Gastroesophageal sphincter (tissue), 4 donors: ENCODE measurements at regions not wholly inside any gene's neighbourhood (a gene's known extent, or its start where the extent isn't known, plus 50 kb on each side); places are given as distances from the start of the nearest gene placed in this dataset.

Experiments used
- ATAC-seq: fragments of 150-250 bp; one replicate; pipeline ENCODE4 v1.9.1; 2016; ENCODE audit warnings: mild to moderate bottlenecking, moderate library complexity
- H3K27ac ChIP-seq, 4 donors: fragments of 200-600 bp; sonication (generic) in 3 of 4; 1 replicate in 3 of 4; 2 replicates in 1 of 4; pipeline ENCODE4 v1.5.1; 2016 to 2019
- H3K27me3 ChIP-seq: fragments of 200-600 bp; sonication (generic); one replicate; pipeline ENCODE4 v1.5.1; 2019
- H3K36me3 ChIP-seq, 2 donors: fragments of 200-600 bp; sonication (generic); one replicate each; pipeline ENCODE4 v1.5.1; 2019; ENCODE audit warnings: control low read depth in 1 of 2
- H3K4me1 ChIP-seq, 3 donors: fragments of 200-600 bp; sonication (generic); 1 replicate in 2 of 3; 2 replicates in 1 of 3; pipeline ENCODE4 v1.5.1; 2016 to 2019; ENCODE audit warnings: control low read depth in 2 of 3
- H3K4me3 ChIP-seq, 2 donors: fragments of 200-600 bp; sonication (generic); one replicate each; pipeline ENCODE4 v1.5.1; 2019; ENCODE audit warnings: mild to moderate bottlenecking in 1 of 2, moderate library complexity in 1 of 2
- H3K9me3 ChIP-seq, 3 donors: fragments of 200-600 bp; sonication (generic); one replicate each; pipeline ENCODE4 v1.5.1; 2017 to 2019; ENCODE audit warnings: control low read depth in 2 of 3
- EP300 ChIP-seq: sonication (generic); formaldehyde crosslinking; IDR thresholded peaks from one replicate; pipeline ENCODE4 v1.6.1; 2017; ENCODE audit warnings: antibody characterized with exemption, mild to moderate bottlenecking
- POLR2A ChIP-seq, 2 donors: fragments of 450-650 bp; IDR thresholded peaks; one replicate each; pipeline ENCODE4 v1.6.1; 2017; ENCODE audit warnings: antibody characterized with exemption in 2 of 2, mild to moderate bottlenecking in 2 of 2, moderate library complexity in 1 of 2
- POLR2AphosphoS5 ChIP-seq: sonication (generic); formaldehyde crosslinking; IDR thresholded peaks from one replicate; pipeline ENCODE4 v1.6.1; 2017; ENCODE audit warnings: antibody characterized with exemption
- WGBS, 2 donors: methylation state at CpG; one replicate each; pipeline ENCODE4 v1.1.5; 2018; ENCODE audit warnings: low coverage in 1 of 2; 5-methylcytosine and 5-hydroxymethylcytosine counted together
- TF ChIP-seq, protein P1 (sequence below), 4 experiments: fragments of 200-600 bp in 2 of 4; fragments of 450-650 bp in 2 of 4; sonication (generic) in 1 of 4; IDR thresholded peaks; one replicate each; pipeline ENCODE4 v1.5.1; 2017 to 2019; ENCODE audit warnings: antibody characterized with exemption in 4 of 4, mild to moderate bottlenecking in 2 of 4, moderate library complexity in 2 of 4

DNA sequence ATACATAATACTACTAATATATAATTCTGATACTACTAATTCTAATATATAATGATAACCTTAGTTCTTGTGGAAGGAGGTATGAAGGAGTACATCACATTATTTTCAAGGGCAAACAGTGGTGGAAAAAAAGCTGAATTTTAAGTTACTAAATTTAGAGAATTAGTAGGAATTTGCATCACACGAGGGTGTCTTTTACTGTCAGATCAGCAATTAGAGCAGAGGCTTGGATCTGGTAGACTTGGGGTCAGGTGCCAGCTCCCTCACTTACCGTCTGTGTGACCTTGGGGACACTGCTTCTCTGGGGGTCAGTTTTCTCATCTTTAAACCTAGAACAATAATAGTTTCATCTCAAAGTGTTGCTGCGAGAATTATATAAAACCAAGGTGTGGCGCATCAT, 114.1 kb upstream of the NEDD4L start:
- no peaks in the 10 kb centered on the region for H3K36me3 ChIP-seq
- no peak overlapping the region for H3K4me3 ChIP-seq
- WGBS, 2 donors: 82 to 96% methylated on average over 4 of the region's 4 CpGs
- no peaks in the 10 kb centered on the region for H3K27me3 ChIP-seq
- TF ChIP-seq POLR2AphosphoS5 (no peak), EP300 (no peak), POLR2A (IDR thresholded peaks at IDR 0.05) (no peak)
- TF ChIP-seq, protein P1, sequence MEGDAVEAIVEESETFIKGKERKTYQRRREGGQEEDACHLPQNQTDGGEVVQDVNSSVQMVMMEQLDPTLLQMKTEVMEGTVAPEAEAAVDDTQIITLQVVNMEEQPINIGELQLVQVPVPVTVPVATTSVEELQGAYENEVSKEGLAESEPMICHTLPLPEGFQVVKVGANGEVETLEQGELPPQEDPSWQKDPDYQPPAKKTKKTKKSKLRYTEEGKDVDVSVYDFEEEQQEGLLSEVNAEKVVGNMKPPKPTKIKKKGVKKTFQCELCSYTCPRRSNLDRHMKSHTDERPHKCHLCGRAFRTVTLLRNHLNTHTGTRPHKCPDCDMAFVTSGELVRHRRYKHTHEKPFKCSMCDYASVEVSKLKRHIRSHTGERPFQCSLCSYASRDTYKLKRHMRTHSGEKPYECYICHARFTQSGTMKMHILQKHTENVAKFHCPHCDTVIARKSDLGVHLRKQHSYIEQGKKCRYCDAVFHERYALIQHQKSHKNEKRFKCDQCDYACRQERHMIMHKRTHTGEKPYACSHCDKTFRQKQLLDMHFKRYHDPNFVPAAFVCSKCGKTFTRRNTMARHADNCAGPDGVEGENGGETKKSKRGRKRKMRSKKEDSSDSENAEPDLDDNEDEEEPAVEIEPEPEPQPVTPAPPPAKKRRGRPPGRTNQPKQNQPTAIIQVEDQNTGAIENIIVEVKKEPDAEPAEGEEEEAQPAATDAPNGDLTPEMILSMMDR (IDR thresholded peaks at IDR 0.05): no peak
- no peak overlapping the region for H3K27ac ChIP-seq
- peaks cover 0 to 7% (median 0%) of the 10 kb centered on the region in 3 donors for H3K4me1 ChIP-seq
- H3K9me3 ChIP-seq: no peaks in the 10 kb centered on the region
- no peak for ATAC-seq

DNA sequence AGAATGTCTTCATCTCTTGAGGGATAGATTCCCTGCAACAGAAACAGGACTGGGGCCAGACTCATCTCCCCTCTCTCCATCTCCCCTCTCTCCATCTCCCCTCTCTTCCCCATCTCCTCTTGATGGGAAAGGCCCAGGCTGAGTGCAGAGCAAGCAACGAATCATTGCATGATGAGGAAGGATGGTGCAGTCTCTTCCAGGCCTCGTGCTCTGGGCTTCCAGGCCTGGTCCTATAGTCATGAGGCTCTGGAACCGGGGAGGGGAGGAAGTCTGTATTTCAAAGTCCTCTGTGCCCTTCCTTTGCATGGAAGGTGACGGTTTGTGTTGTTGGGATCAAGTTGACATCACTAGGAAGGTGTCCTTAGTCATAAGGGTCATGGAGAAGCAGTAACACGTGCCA, 115.6 kb upstream of the NEDD4L start:
- Histone ChIP-seq H3K4me3 (no peak overlapping the region), H3K27me3 (no peaks in the 10 kb centered on the region), H3K27ac (no peak overlapping the region), H3K4me1 (peaks cover 0 to 7% (median 0%) of the 10 kb centered on the region in 3 donors), H3K9me3 (no peaks in the 10 kb centered on the region), H3K36me3 (no peaks in the 10 kb centered on the region)
- TF ChIP-seq EP300 (no peak), POLR2AphosphoS5 (no peak), POLR2A (IDR thresholded peaks at IDR 0.05) (no peak)
- TF ChIP-seq, protein P1 (IDR thresholded peaks at IDR 0.05): no peak
- 90% methylated on average over 2 of the region's 5 CpGs; no CpG with 5 or more reads in 1 of the 2 donors for WGBS, 2 donors
- ATAC-seq: no peak

DNA sequence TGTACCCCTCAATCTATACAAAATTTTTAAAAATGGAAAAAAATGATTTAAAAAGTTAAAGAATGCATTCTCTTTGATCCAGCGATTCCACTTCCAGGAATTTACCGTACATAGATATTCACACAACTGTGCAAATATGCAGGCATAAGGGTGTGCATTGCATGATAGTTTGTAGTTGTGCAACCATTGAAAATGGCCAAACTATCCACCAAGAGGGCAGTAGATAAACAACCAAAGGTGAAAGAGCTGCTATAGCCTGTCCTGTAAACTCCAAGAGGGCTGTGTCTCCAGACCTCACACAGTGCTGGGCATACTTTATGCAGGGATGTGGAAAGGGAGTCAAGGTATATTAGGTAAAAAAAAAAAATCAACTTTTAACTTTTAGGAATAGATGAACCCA, 116.5 kb upstream of the NEDD4L start:
- Histone ChIP-seq H3K4me3 (no peak overlapping the region), H3K36me3 (no peaks in the 10 kb centered on the region), H3K27ac (no peak overlapping the region), H3K9me3 (no peaks in the 10 kb centered on the region), H3K4me1 (peaks cover 0 to 7% (median 0%) of the 10 kb centered on the region in 3 donors), H3K27me3 (no peaks in the 10 kb centered on the region)
- TF ChIP-seq POLR2AphosphoS5 (no peak), POLR2A (IDR thresholded peaks at IDR 0.05) (no peak), EP300 (no peak)
- TF ChIP-seq, protein P1 (IDR thresholded peaks at IDR 0.05): no peak
- WGBS, 2 donors: 81 to 87% methylated on average over 2 of the region's 2 CpGs
- ATAC-seq: no peak

DNA sequence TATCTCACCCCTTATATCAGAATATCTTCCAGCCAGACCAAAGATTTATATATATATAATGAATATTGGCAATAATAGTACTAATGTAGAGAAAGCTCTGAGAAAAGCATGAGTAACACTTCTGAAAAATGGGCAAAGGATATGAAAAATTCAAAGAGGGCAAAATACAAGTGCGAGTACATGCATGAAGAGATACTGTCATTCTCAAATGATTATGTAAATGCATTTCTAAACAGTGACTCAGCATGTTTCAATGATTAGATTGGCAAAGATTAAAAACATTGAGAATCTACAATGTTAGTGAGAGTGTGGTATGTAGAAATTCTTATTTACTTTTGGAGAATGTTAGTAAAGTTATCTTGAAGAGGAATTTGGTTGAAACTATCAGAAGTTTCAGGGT, 118.3 kb upstream of the NEDD4L start:
- H3K4me1 ChIP-seq: peaks cover 0 to 2% (median 0%) of the 10 kb centered on the region in 3 donors
- H3K9me3 ChIP-seq: no peaks in the 10 kb centered on the region
- 79 to 100% methylated on average over 1 of the region's 1 CpG for WGBS, 2 donors
- no peak for ATAC-seq
- TF ChIP-seq, protein P1 (IDR thresholded peaks at IDR 0.05): no peak
- TF ChIP-seq POLR2A (IDR thresholded peaks at IDR 0.05) (no peak), EP300 (no peak), POLR2AphosphoS5 (no peak)
- H3K27me3 ChIP-seq: no peaks in the 10 kb centered on the region
- no peak overlapping the region for H3K4me3 ChIP-seq
- H3K36me3 ChIP-seq: no peaks in the 10 kb centered on the region
- no peak overlapping the region for H3K27ac ChIP-seq

DNA sequence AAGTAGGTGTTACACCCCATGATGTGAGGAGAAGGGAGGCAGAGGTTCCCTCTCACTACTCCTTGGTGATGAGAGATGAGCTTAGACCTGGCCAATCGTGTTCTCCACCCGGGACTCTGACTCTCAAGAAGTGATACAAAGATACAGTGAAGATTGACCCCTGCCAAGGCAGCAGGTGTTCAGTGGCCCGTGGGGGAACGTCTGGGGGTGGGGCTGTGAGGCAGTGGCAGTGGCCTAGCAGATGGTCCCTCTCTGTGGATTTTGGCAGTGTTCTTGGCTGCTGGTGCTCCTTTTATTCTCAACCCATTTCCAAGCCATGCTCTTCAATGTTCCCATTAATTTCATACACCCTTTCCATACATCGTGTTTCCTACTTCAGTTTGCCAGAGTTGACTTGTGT, 120.4 kb upstream of the NEDD4L start:
- TF ChIP-seq, protein P1 (IDR thresholded peaks at IDR 0.05): no peak
- no peak for TF ChIP-seq POLR2AphosphoS5
- TF ChIP-seq POLR2A (IDR thresholded peaks at IDR 0.05): no peak
- TF ChIP-seq EP300: no peak
- no peak overlapping the region for H3K4me3 ChIP-seq
- no peak for ATAC-seq
- H3K36me3 ChIP-seq: no peaks in the 10 kb centered on the region
- no peak overlapping the region for H3K27ac ChIP-seq
- 45% methylated on average over 2 of the region's 5 CpGs; no CpG with 5 or more reads in 1 of the 2 donors for WGBS, 2 donors
- H3K27me3 ChIP-seq: no peaks in the 10 kb centered on the region
- H3K9me3 ChIP-seq: no peaks in the 10 kb centered on the region
- H3K4me1 ChIP-seq: no peaks in the 10 kb centered on the region
